Small intestine (tissue), 7 donors: ENCODE measurements at regions not wholly inside any gene's neighbourhood (a gene's known extent, or its start where the extent isn't known, plus 50 kb on each side); places are given as distances from the start of the nearest gene placed in this dataset.

ENCODE experiments used
- DNase-seq, 2 donors: peaks; one replicate each; pipeline versions ENCODE4 v3.0.0 to v3.0.0-alpha.2; 2013
- FAIRE-seq: peaks from 2 replicates; lab custom pipeline; 2012; peaks lifted over from hg19 to GRCh38; lab: Jason Lieb, UNC
- H3K27ac ChIP-seq, 3 donors: one replicate each; pipeline ENCODE4 v1.5.1; 2013; ENCODE audit warnings: low read length in 2 of 3, mild to moderate bottlenecking in 2 of 3, control low read depth in 1 of 3, inconsistent platforms in 1 of 3, low read depth in 1 of 3, moderate library complexity in 1 of 3
- H3K27me3 ChIP-seq, 3 donors: one replicate each; pipeline ENCODE4 v1.6.1; 2013; ENCODE audit warnings: low read length in 3 of 3, inconsistent platforms in 1 of 3; ENCODE audit not compliant: control insufficient read depth in 3 of 3, insufficient read depth in 3 of 3
- H3K36me3 ChIP-seq, 3 donors: one replicate each; pipeline ENCODE4 v1.6.1; 2013; ENCODE audit warnings: low read length in 3 of 3, inconsistent platforms in 1 of 3, low read depth in 1 of 3, mild to moderate bottlenecking in 1 of 3, moderate library complexity in 1 of 3; ENCODE audit not compliant: control insufficient read depth in 3 of 3, insufficient read depth in 2 of 3
- H3K4me1 ChIP-seq, 3 donors: one replicate each; pipeline ENCODE4 v1.6.1; 2013; ENCODE audit warnings: low read length in 2 of 3, inconsistent platforms in 1 of 3, low read depth in 1 of 3, mild to moderate bottlenecking in 1 of 3, moderate library complexity in 1 of 3; ENCODE audit not compliant: control insufficient read depth in 3 of 3, insufficient read depth in 2 of 3
- H3K4me3 ChIP-seq, 3 donors: one replicate each; pipeline ENCODE4 v1.5.1; 2013; ENCODE audit warnings: low read length in 3 of 3, control low read depth in 1 of 3, inconsistent platforms in 1 of 3, low read depth in 1 of 3, mild to moderate bottlenecking in 1 of 3, moderate library complexity in 1 of 3
- H3K9me3 ChIP-seq, 2 donors: one replicate each; pipeline ENCODE4 v1.6.1; 2013; ENCODE audit warnings: low read depth in 1 of 2, low read length in 1 of 2; ENCODE audit not compliant: control insufficient read depth in 2 of 2, insufficient read depth in 1 of 2
- WGBS, 3 donors: extraction: QIAGEN DNeasy Blood & Tissue Kit; methylation state at CpG; one replicate each; pipeline ENCODE4 v1.1.7; 2013; 5-methylcytosine and 5-hydroxymethylcytosine counted together
- donor health status: healthy with polysubstance abuse.
- donor health status: control.
- donor health status: control.
- donor health status: Bipolar disorder and iron deficiency.
- donor health status: healthy.

- 91 to 96% (median 95%) methylated on average over 1 of the region's 1 CpG for WGBS, 3 donors
- Histone ChIP-seq H3K4me1 (no peaks in the 10 kb centered on the region), H3K9me3 (peaks cover 3 to 33% of the 10 kb centered on the region in 2 donors), H3K27ac (no peak overlapping the region), H3K4me3 (no peak overlapping the region), H3K36me3 (no peaks in the 10 kb centered on the region), H3K27me3 (no peaks in the 10 kb centered on the region)
- no peak for FAIRE-seq
- no peak for DNase-seq
Measured at GRCh38 chr4:4727536-4727935, 131.9 kb upstream of the MSX1 start.

- no peak overlapping the region for H3K4me3 ChIP-seq
- 74 to 91% (median 83%) methylated on average over 2 of the region's 2 CpGs for WGBS, 3 donors
- no peaks in the 10 kb centered on the region for H3K4me1 ChIP-seq
- DNase-seq (no peak), FAIRE-seq (no peak)
- H3K27me3 ChIP-seq: no peaks in the 10 kb centered on the region
- H3K27ac ChIP-seq: no peak overlapping the region
- no peaks in the 10 kb centered on the region for H3K36me3 ChIP-seq
- H3K9me3 ChIP-seq: peaks cover 3 to 33% of the 10 kb centered on the region in 2 donors
Measured at GRCh38 chr4:4726051-4726450, 133.4 kb upstream of the MSX1 start.

- 73 to 87% (median 79%) methylated on average over 4 of the region's 4 CpGs for WGBS, 3 donors
- Histone ChIP-seq H3K4me3 (no peak overlapping the region), H3K27me3 (no peaks in the 10 kb centered on the region), H3K4me1 (no peaks in the 10 kb centered on the region), H3K36me3 (no peaks in the 10 kb centered on the region), H3K27ac (no peak overlapping the region), H3K9me3 (peaks cover 3 to 33% of the 10 kb centered on the region in 2 donors)
- no peak for FAIRE-seq
- DNase-seq: no peak
Measured at GRCh38 chr4:4724321-4724720, 135.1 kb upstream of the MSX1 start.

- no peak overlapping the region for H3K4me3 ChIP-seq
- no peaks in the 10 kb centered on the region for H3K36me3 ChIP-seq
- no peak for DNase-seq
- no peak overlapping the region for H3K27ac ChIP-seq
- no peaks in the 10 kb centered on the region for H3K4me1 ChIP-seq
- peaks cover 1 to 30% of the 10 kb centered on the region in 2 donors for H3K9me3 ChIP-seq
- WGBS, 3 donors: 92 to 94% (median 92%) methylated on average over 5 of the region's 5 CpGs
- no peaks in the 10 kb centered on the region for H3K27me3 ChIP-seq
- no peak for FAIRE-seq
Measured at GRCh38 chr4:4721636-4722035, 137.8 kb upstream of the MSX1 start.

- no peaks in the 10 kb centered on the region for H3K4me1 ChIP-seq
- DNase-seq (no peak), FAIRE-seq (no peak)
- peaks cover 0 to 20% of the 10 kb centered on the region in 2 donors for H3K9me3 ChIP-seq
- H3K27me3 ChIP-seq: no peaks in the 10 kb centered on the region
- H3K27ac ChIP-seq: no peak overlapping the region
- 79 to 88% (median 83%) methylated on average over 6 of the region's 6 CpGs for WGBS, 3 donors
- H3K4me3 ChIP-seq: no peak overlapping the region
- no peaks in the 10 kb centered on the region for H3K36me3 ChIP-seq
Measured at GRCh38 chr4:4720646-4721045, 138.8 kb upstream of the MSX1 start.

GRCh38 chr4:4719436-4719835 lies 140.0 kb upstream of the MSX1 start:
- DNase-seq (no peak), FAIRE-seq (no peak)
- Histone ChIP-seq H3K27ac (no peak overlapping the region), H3K36me3 (no peaks in the 10 kb centered on the region), H3K4me1 (no peaks in the 10 kb centered on the region), H3K4me3 (no peak overlapping the region), H3K27me3 (no peaks in the 10 kb centered on the region), H3K9me3 (peaks cover 0 to 13% of the 10 kb centered on the region in 2 donors)
- WGBS, 3 donors: 69 to 99% (median 90%) methylated on average over 4 of the region's 4 CpGs

- FAIRE-seq: no peak
- DNase-seq: no peak
- Histone ChIP-seq H3K4me1 (no peaks in the 10 kb centered on the region), H3K4me3 (no peak overlapping the region), H3K27ac (no peak overlapping the region), H3K9me3 (no peaks in the 10 kb centered on the region), H3K27me3 (no peaks in the 10 kb centered on the region), H3K36me3 (no peaks in the 10 kb centered on the region)
- whole genome bisulfite sequencing, 3 donors: 79 to 84% (median 83%) methylated on average over 6 of the region's 6 CpGs
Measured at GRCh38 chr4:4717692-4718091, 141.8 kb upstream of the MSX1 start.

GRCh38 chr4:4714331-4714730 lies 145.1 kb upstream of the MSX1 start:
- Histone ChIP-seq H3K27ac (no peak overlapping the region), H3K9me3 (no peaks in the 10 kb centered on the region), H3K36me3 (no peaks in the 10 kb centered on the region), H3K4me3 (no peak overlapping the region), H3K27me3 (no peaks in the 10 kb centered on the region), H3K4me1 (no peaks in the 10 kb centered on the region)
- no peak for DNase-seq
- 93 to 100% (median 94%) methylated on average over 2 of the region's 2 CpGs for WGBS, 3 donors
- FAIRE-seq: no peak

GRCh38 chr4:4712800-4713528 lies 146.5 kb upstream of the MSX1 start:
- no peak for DNase-seq
- Histone ChIP-seq H3K4me1 (no peaks in the 10 kb centered on the region), H3K9me3 (no peaks in the 10 kb centered on the region), H3K27me3 (no peaks in the 10 kb centered on the region), H3K27ac (no peak overlapping the region), H3K4me3 (no peak overlapping the region), H3K36me3 (no peaks in the 10 kb centered on the region)
- WGBS, 3 donors: 90 to 95% (median 94%) methylated on average over 3 of the region's 3 CpGs
- no peak for FAIRE-seq
